ENCODE measurements at regions not wholly inside any gene's neighbourhood (a gene's known extent, or its start where the extent isn't known, plus 50 kb on each side); places are given as distances from the start of the nearest gene placed in this dataset.

- TF ChIP-seq, protein P1, sequence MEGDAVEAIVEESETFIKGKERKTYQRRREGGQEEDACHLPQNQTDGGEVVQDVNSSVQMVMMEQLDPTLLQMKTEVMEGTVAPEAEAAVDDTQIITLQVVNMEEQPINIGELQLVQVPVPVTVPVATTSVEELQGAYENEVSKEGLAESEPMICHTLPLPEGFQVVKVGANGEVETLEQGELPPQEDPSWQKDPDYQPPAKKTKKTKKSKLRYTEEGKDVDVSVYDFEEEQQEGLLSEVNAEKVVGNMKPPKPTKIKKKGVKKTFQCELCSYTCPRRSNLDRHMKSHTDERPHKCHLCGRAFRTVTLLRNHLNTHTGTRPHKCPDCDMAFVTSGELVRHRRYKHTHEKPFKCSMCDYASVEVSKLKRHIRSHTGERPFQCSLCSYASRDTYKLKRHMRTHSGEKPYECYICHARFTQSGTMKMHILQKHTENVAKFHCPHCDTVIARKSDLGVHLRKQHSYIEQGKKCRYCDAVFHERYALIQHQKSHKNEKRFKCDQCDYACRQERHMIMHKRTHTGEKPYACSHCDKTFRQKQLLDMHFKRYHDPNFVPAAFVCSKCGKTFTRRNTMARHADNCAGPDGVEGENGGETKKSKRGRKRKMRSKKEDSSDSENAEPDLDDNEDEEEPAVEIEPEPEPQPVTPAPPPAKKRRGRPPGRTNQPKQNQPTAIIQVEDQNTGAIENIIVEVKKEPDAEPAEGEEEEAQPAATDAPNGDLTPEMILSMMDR (IDR thresholded peaks at IDR 0.05; ENCODE audit: unreplicated experiment), result no peak
- peaks cover 22% of the 10 kb centered on the region for H3K4me1 Mint-ChIP-seq
- no peaks in the 10 kb centered on the region for H3K27me3 Mint-ChIP-seq (ENCODE audit: low read depth)
- H3K4me3 Mint-ChIP-seq, result no peak overlapping the region
- H3K27ac Mint-ChIP-seq, result peak overlapping the region; percentile 77
- DNase-seq (ENCODE audit: low spot score in 2 of 2, unreplicated experiment in 2 of 2), result no peak
- H3K36me3 Mint-ChIP-seq, result peaks cover 13% of the 10 kb centered on the region
- peaks cover 33% of the 10 kb centered on the region for H3K9me3 Mint-ChIP-seq
Observed at GRCh38 chr10:57225920-57226319, 864.9 kb upstream of the ZWINT start.

GRCh38 chr10:57224811-57225210 lies 863.8 kb upstream of the ZWINT start:
- H3K36me3 Mint-ChIP-seq, result peaks cover 11% of the 10 kb centered on the region
- peaks cover 22% of the 10 kb centered on the region for H3K9me3 Mint-ChIP-seq
- H3K27ac Mint-ChIP-seq, result peak overlapping the region; percentile 47
- H3K4me1 Mint-ChIP-seq, result peaks cover 25% of the 10 kb centered on the region
- no peak overlapping the region for H3K4me3 Mint-ChIP-seq
- no peak for DNase-seq (ENCODE audit: low spot score in 2 of 2, unreplicated experiment in 2 of 2)
- TF ChIP-seq, protein P1 (IDR thresholded peaks at IDR 0.05; ENCODE audit: unreplicated experiment), result no peak
- H3K27me3 Mint-ChIP-seq (ENCODE audit: low read depth), result no peaks in the 10 kb centered on the region

DNA sequence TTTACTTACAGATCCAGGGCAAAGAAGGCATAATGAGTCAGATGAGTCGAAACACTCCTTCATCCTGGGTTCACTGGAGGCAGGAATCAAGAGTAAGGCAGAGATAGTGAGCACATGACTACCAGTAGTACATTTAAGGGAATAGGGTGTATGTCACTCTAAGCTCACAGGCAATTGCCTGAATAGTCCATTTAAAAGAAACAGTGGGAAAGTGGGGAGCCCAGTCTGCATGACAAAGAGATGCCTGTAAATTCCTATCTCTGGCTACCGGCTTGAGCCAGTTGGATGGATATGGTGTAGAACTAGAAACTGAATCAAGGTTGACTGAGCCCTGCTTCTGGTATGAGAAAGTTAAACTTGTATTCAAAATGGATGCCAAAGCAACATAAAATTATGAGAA lies 861.5 kb upstream of the ZWINT start:
- Mint-ChIP-seq H3K4me1 (peaks cover 44% of the 10 kb centered on the region), H3K36me3 (no peaks in the 10 kb centered on the region), H3K9me3 (peaks cover 2% of the 10 kb centered on the region), H3K27me3 (ENCODE audit: low read depth) (no peaks in the 10 kb centered on the region), H3K4me3 (no peak overlapping the region), H3K27ac (no peak overlapping the region)
- TF ChIP-seq, protein P1 (IDR thresholded peaks at IDR 0.05; ENCODE audit: unreplicated experiment), result no peak
- DNase-seq (ENCODE audit: low spot score in 2 of 2, unreplicated experiment in 2 of 2), result no peak

- Mint-ChIP-seq H3K36me3 (no peaks in the 10 kb centered on the region), H3K27ac (no peak overlapping the region), H3K27me3 (ENCODE audit: low read depth) (no peaks in the 10 kb centered on the region), H3K4me1 (peaks cover 46% of the 10 kb centered on the region), H3K4me3 (no peak overlapping the region), H3K9me3 (no peaks in the 10 kb centered on the region)
- TF ChIP-seq, protein P1 (IDR thresholded peaks at IDR 0.05; ENCODE audit: unreplicated experiment), result no peak
- DNase-seq (ENCODE audit: low spot score in 2 of 2, unreplicated experiment in 2 of 2), result no peak
Observed at GRCh38 chr10:57222129-57222528, 861.1 kb upstream of the ZWINT start.

GRCh38 chr10:57221674-57222073 lies 860.6 kb upstream of the ZWINT start:
- TF ChIP-seq, protein P1 (IDR thresholded peaks at IDR 0.05; ENCODE audit: unreplicated experiment), result no peak
- Mint-ChIP-seq H3K4me1 (peaks cover 46% of the 10 kb centered on the region), H3K27ac (no peak overlapping the region), H3K27me3 (ENCODE audit: low read depth) (no peaks in the 10 kb centered on the region), H3K36me3 (no peaks in the 10 kb centered on the region), H3K9me3 (no peaks in the 10 kb centered on the region), H3K4me3 (no peak overlapping the region)
- no peak for DNase-seq (ENCODE audit: low spot score in 2 of 2, unreplicated experiment in 2 of 2)

DNA sequence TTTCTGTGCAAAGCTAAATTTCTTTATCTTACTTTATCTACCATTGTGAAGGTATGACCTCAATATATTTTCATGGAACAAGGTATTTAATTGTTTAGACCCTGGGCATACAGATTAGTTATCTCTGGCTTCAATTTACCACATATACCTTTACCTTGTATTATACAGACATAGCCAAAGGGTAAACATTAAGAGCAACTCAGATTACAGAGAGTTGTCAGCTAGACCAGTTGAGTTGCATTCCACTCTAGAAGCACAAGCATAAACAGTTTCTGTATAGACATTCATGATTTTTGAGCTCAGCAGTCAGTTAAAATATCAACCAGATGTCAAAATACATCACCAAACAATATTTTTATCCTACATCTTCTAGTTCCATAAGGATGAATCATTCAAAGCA lies 857.3 kb upstream of the ZWINT start:
- no peak overlapping the region for H3K4me3 Mint-ChIP-seq
- no peaks in the 10 kb centered on the region for H3K27me3 Mint-ChIP-seq (ENCODE audit: low read depth)
- TF ChIP-seq, protein P1 (IDR thresholded peaks at IDR 0.05; ENCODE audit: unreplicated experiment), result no peak
- H3K27ac Mint-ChIP-seq, result peak overlapping the region; percentile 88
- peaks cover 37% of the 10 kb centered on the region for H3K4me1 Mint-ChIP-seq
- H3K9me3 Mint-ChIP-seq, result peaks cover 9% of the 10 kb centered on the region
- H3K36me3 Mint-ChIP-seq, result peaks cover 2% of the 10 kb centered on the region
- no peak for DNase-seq (ENCODE audit: low spot score in 2 of 2, unreplicated experiment in 2 of 2)
